K562 (cell line): ENCODE measurements at regions not wholly inside any gene's neighbourhood (a gene's known extent, or its start where the extent isn't known, plus 50 kb on each side); places are given as distances from the start of the nearest gene placed in this dataset.

Source experiments
- ATAC-seq: fragments of 200-7000 bp; cut with Tn5 transposase; 3 replicates; pipeline ENCODE4 v1.9.1; 2020; ENCODE audit warnings: moderate library complexity
- BruUV-seq: library from RNA; stranded (reverse); fragments of 400-500 nt; replicated peaks from 2 replicates; lab custom pipeline; 2021; lab: Mats Ljungman, UMichigan
- CTCF ChIA-PET: fragments of 300-600 bp; formaldehyde crosslinking; extraction: SDS; loops from one replicate; lab custom pipeline; 2021; ENCODE audit warnings: low intra/inter-chr PET ratio; lab: Yijun Ruan, JAX
- POLR2A ChIA-PET: fragments of 300-600, 350-650 bp; sonication (Branson Sonifier 250); formaldehyde crosslinking; extraction: SDS; loops from one replicate; lab custom pipeline; 2021; ENCODE audit warnings: antibody characterized with exemption, inconsistent platforms; lab: Yijun Ruan, JAX
- DNase-seq, 4 experiments: peaks; one replicate each; pipeline versions ENCODE4 v3.0.0 to v3.0.0-alpha.2; 2011 to 2018; ENCODE audit warnings: low spot score in 3 of 4, mixed read lengths in 3 of 4; ENCODE audit errors: extremely low read depth in 1 of 4
- FAIRE-seq: peaks from 2 replicates; lab custom pipeline; 2011; peaks lifted over from hg19 to GRCh38; lab: Jason Lieb, UNC
- H2AFZ ChIP-seq: 2 replicates; pipeline ENCODE4 v1.6.0; 2011; ENCODE audit warnings: low read depth, low read length, control low read depth, inconsistent platforms
- H3K27ac ChIP-seq: fragments of 200-600 bp; 3 replicates; pipeline ENCODE4 v1.8.0; 2011; ENCODE audit warnings: low read depth, mild to moderate bottlenecking, control low read depth, inconsistent platforms, low read length, moderate library complexity, mixed read lengths; ENCODE audit errors: extremely low read depth
- H3K27me3 ChIP-seq, 2 experiments: fragments of 300-600 bp in 1 of 2; 2 replicates in 1 of 2; 3 replicates in 1 of 2; pipeline versions ENCODE4 v1.6.0 to v1.8.0; 2011; ENCODE audit warnings: inconsistent platforms in 2 of 2, low read length in 2 of 2, mild to moderate bottlenecking in 1 of 2, mixed read lengths in 1 of 2, moderate library complexity in 1 of 2; ENCODE audit not compliant: control insufficient read depth in 2 of 2, insufficient read depth in 2 of 2
- H3K36me3 ChIP-seq: fragments of 300-600 bp; 3 replicates; pipeline ENCODE4 v1.8.0; 2011; ENCODE audit warnings: mild to moderate bottlenecking, low read length, inconsistent platforms; ENCODE audit not compliant: control insufficient read depth, insufficient read depth
- H3K4me1 ChIP-seq, 2 experiments: fragments of 200-600 bp in 1 of 2; replicated peaks in 1 of 2; 2 replicates in 1 of 2; 3 replicates in 1 of 2; pipeline versions ENCODE4 v1.5.1 to v1.8.0; 2011; ENCODE audit warnings: inconsistent platforms in 2 of 2, low read length in 2 of 2, mild to moderate bottlenecking in 1 of 2, mixed read lengths in 1 of 2, moderate library complexity in 1 of 2; ENCODE audit not compliant: control insufficient read depth in 2 of 2, insufficient read depth in 2 of 2
- H3K4me2 ChIP-seq: 2 replicates; pipeline ENCODE4 v1.6.1; 2011; ENCODE audit warnings: low read length, control low read depth, inconsistent platforms, mixed read lengths; ENCODE audit not compliant: insufficient read depth
- H3K4me3 ChIP-seq: fragments of 200-600 bp; sonication (generic), shearing (Covaris generic); 2 replicates; pipeline ENCODE4 v1.5.1; 2016; ENCODE audit warnings: control low read depth, inconsistent platforms
- H3K79me2 ChIP-seq: fragments of 200-600 bp; 3 replicates; pipeline ENCODE4 v1.8.0; 2011; ENCODE audit warnings: low read length, inconsistent platforms; ENCODE audit not compliant: control insufficient read depth, insufficient read depth
- H3K9ac ChIP-seq, 2 experiments: 2 replicates each; pipeline versions ENCODE4 v1.6.0 to v1.6.1; 2011; ENCODE audit warnings: low read depth in 2 of 2, low read length in 2 of 2, control low read depth in 1 of 2, inconsistent platforms in 1 of 2, mild to moderate bottlenecking in 1 of 2, mixed read lengths in 1 of 2; ENCODE audit not compliant: insufficient read depth in 1 of 2
- H3K9me1 ChIP-seq: one replicate; pipeline ENCODE4 v1.6.0; 2011; ENCODE audit warnings: inconsistent platforms, mild to moderate bottlenecking, low read length, moderate library complexity; ENCODE audit not compliant: control insufficient read depth, insufficient read depth
- H3K9me3 ChIP-seq: replicated peaks from 2 replicates; pipeline ENCODE4 v1.5.1; 2011; ENCODE audit warnings: low read depth, low read length, inconsistent platforms; ENCODE audit not compliant: control insufficient read depth, insufficient read depth
- H4K20me1 ChIP-seq: replicated peaks from 2 replicates; pipeline ENCODE4 v1.6.1; 2011; ENCODE audit warnings: low read length, inconsistent platforms, mixed read lengths; ENCODE audit not compliant: control insufficient read depth, insufficient read depth
- ELF2 ChIP-seq: fragments of 250-450 bp; sonication (Bioruptor Pico); IDR thresholded peaks from 2 replicates; pipeline ENCODE4 v1.5.0; 2021; ENCODE audit warnings: mild to moderate bottlenecking
- KDM4B ChIP-seq, 2 experiments: fragments of 450-650 bp in 1 of 2; sonication (generic) in 1 of 2; IDR thresholded peaks; 2 replicates each; pipeline ENCODE4 v1.6.1; 2016 to 2017; ENCODE audit warnings: borderline replicate concordance in 2 of 2, antibody characterized with exemption in 1 of 2, low read depth in 1 of 2, mild to moderate bottlenecking in 1 of 2
- MCM2 ChIP-seq: fragments of 450-650 bp; IDR thresholded peaks from 2 replicates; pipeline ENCODE4 v1.6.1; 2017; ENCODE audit warnings: low read depth, mild to moderate bottlenecking
- MTA2 ChIP-seq: fragments of 450-650 bp; IDR thresholded peaks from 2 replicates; pipeline ENCODE4 v1.6.1; 2016; ENCODE audit warnings: low read depth
- NFE2L1 ChIP-seq: fragments of 450-650 bp; IDR thresholded peaks from 2 replicates; pipeline ENCODE4 v1.6.1; 2016; ENCODE audit warnings: missing genetic modification characterization, low read depth, mild to moderate bottlenecking, missing compliant biosample characterization, moderate library complexity, borderline replicate concordance
- SREBF2 ChIP-seq: sonication (generic); formaldehyde crosslinking; IDR thresholded peaks from 2 replicates; pipeline ENCODE4 v1.4.0; 2020; ENCODE audit warnings: mild to moderate bottlenecking, missing genetic modification reagents
- SRSF1 ChIP-seq: fragments of 200-400 bp; formaldehyde crosslinking; IDR thresholded peaks from 2 replicates; pipeline ENCODE4 v1.6.1; 2017; ENCODE audit warnings: mild to moderate bottlenecking, low read depth, low read length, moderate library complexity
- STAT6 ChIP-seq: sonication (generic); formaldehyde crosslinking; IDR thresholded peaks from 2 replicates; pipeline ENCODE4 v1.8.1; 2023; ENCODE audit warnings: mild to moderate bottlenecking, missing genetic modification reagents
- TBP ChIP-seq: optimal IDR thresholded peaks from 2 replicates; pipeline ENCODE3; 2011; ENCODE audit warnings: low read depth, low read length, improper control_type of control experiment
- XRCC3 ChIP-seq: fragments of 450-650 bp; IDR thresholded peaks from 2 replicates; pipeline ENCODE4 v1.6.1; 2017; ENCODE audit warnings: mild to moderate bottlenecking, moderate library complexity
- ZFX ChIP-seq: sonication (generic); formaldehyde crosslinking; IDR thresholded peaks from 2 replicates; pipeline ENCODE4 v1.8.0; 2022; ENCODE audit warnings: mild to moderate bottlenecking, missing genetic modification reagents, moderate library complexity
- in situ Hi-C: fragments of 300-500 bp; cut with MboI; formaldehyde crosslinking; loops from 4 replicates; pipeline ENCODE4 v1.15.0; 2018; ENCODE audit warnings: inconsistent platforms, mixed read lengths
- intact Hi-C: fragments of 100-400 bp; cut with micrococcal nuclease; formaldehyde crosslinking; loops from 2 replicates; pipeline ENCODE4 v1.14.2; 2022
- TF ChIP-seq, protein P1 (sequence below): fragments of 150-350 bp; conservative IDR thresholded peaks from 2 replicates; pipeline ENCODE4 v1.6.1; 2014; ENCODE audit warnings: low read length
- TF ChIP-seq, protein P2 (sequence below): fragments of 250-450 bp; sonication (Bioruptor Pico); IDR thresholded peaks from 2 replicates; pipeline ENCODE4 v1.4.0; 2020; ENCODE audit warnings: mild to moderate bottlenecking, moderate library complexity, borderline replicate concordance
- TF ChIP-seq, protein P3 (sequence below): sonication (generic); formaldehyde crosslinking; IDR thresholded peaks from 2 replicates; pipeline ENCODE4 v1.8.1; 2023; ENCODE audit warnings: mild to moderate bottlenecking, missing genetic modification reagents

DNA sequence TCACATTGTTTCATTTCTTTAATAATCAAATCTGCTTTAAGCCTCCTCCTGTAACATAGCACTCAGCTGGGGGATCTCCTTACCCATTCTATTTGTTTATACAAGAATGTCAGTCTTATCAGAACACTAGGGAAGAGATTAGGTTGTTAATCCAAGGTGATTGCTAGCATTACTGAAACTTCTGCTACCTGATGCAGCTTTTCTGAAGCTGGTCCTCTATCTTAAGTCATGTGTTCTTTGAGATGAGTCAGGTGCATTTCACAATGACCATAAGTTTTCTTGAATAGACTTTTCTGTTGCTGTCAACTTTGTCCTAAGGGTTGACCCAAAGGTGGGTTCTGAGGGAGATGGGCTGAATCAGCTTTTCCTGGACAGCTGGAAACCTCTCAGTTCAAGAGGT lies 60.7 kb upstream of the SYNCRIP start:
- POLR2A ChIA-PET: interaction anchor here (0.7 kb wide), 1 partner anchor 25 kb away, joined by 3 read pairs; no protein-coding TSS in a partner anchor
- in situ Hi-C loops: no loop called here
- no TSS peak for BruUV-seq
- TF ChIP-seq, protein P1, sequence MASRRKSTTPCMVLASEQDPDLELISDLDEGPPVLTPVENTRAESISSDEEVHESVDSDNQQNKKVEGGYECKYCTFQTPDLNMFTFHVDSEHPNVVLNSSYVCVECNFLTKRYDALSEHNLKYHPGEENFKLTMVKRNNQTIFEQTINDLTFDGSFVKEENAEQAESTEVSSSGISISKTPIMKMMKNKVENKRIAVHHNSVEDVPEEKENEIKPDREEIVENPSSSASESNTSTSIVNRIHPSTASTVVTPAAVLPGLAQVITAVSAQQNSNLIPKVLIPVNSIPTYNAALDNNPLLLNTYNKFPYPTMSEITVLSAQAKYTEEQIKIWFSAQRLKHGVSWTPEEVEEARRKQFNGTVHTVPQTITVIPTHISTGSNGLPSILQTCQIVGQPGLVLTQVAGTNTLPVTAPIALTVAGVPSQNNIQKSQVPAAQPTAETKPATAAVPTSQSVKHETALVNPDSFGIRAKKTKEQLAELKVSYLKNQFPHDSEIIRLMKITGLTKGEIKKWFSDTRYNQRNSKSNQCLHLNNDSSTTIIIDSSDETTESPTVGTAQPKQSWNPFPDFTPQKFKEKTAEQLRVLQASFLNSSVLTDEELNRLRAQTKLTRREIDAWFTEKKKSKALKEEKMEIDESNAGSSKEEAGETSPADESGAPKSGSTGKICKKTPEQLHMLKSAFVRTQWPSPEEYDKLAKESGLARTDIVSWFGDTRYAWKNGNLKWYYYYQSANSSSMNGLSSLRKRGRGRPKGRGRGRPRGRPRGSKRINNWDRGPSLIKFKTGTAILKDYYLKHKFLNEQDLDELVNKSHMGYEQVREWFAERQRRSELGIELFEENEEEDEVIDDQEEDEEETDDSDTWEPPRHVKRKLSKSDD: no peak
- TF ChIP-seq TBP (no peak), ZFX (CRISPR knock-in tag) (no peak), ELF2 (CRISPR knock-in tag) (no peak), NFE2L1 (tag) (no peak), SREBF2 (CRISPR knock-in tag) (no peak), STAT6 (CRISPR knock-in tag) (no peak), XRCC3 (no peak), SRSF1 (no peak), MTA2 (no peak), KDM4B (IDR thresholded peaks at IDR 0.05; ENCODE audit: borderline replicate concordance in 2 of 2, low read depth in 1 of 2) (no peak), MCM2 (no peak)
- TF ChIP-seq, protein P2, sequence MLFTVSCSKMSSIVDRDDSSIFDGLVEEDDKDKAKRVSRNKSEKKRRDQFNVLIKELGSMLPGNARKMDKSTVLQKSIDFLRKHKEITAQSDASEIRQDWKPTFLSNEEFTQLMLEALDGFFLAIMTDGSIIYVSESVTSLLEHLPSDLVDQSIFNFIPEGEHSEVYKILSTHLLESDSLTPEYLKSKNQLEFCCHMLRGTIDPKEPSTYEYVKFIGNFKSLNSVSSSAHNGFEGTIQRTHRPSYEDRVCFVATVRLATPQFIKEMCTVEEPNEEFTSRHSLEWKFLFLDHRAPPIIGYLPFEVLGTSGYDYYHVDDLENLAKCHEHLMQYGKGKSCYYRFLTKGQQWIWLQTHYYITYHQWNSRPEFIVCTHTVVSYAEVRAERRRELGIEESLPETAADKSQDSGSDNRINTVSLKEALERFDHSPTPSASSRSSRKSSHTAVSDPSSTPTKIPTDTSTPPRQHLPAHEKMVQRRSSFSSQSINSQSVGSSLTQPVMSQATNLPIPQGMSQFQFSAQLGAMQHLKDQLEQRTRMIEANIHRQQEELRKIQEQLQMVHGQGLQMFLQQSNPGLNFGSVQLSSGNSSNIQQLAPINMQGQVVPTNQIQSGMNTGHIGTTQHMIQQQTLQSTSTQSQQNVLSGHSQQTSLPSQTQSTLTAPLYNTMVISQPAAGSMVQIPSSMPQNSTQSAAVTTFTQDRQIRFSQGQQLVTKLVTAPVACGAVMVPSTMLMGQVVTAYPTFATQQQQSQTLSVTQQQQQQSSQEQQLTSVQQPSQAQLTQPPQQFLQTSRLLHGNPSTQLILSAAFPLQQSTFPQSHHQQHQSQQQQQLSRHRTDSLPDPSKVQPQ (CRISPR knock-in tag): no peak
- TF ChIP-seq, protein P3, sequence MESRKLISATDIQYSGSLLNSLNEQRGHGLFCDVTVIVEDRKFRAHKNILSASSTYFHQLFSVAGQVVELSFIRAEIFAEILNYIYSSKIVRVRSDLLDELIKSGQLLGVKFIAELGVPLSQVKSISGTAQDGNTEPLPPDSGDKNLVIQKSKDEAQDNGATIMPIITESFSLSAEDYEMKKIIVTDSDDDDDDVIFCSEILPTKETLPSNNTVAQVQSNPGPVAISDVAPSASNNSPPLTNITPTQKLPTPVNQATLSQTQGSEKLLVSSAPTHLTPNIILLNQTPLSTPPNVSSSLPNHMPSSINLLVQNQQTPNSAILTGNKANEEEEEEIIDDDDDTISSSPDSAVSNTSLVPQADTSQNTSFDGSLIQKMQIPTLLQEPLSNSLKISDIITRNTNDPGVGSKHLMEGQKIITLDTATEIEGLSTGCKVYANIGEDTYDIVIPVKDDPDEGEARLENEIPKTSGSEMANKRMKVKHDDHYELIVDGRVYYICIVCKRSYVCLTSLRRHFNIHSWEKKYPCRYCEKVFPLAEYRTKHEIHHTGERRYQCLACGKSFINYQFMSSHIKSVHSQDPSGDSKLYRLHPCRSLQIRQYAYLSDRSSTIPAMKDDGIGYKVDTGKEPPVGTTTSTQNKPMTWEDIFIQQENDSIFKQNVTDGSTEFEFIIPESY (CRISPR knock-in tag): no peak

More for the DNA sequence above, 60.7 kb upstream of the SYNCRIP start:
- Histone ChIP-seq H3K27ac (no peak overlapping the region), H4K20me1 (no peaks in the 10 kb centered on the region), H2AFZ (no peak overlapping the region), H3K36me3 (no peaks in the 10 kb centered on the region), H3K4me2 (no peak overlapping the region), H3K79me2 (no peaks in the 10 kb centered on the region), H3K4me1 (no peaks in the 10 kb centered on the region; a peak in 1 of 5 replicates), H3K9me3 (no peaks in the 10 kb centered on the region), H3K9ac (no peak overlapping the region), H3K4me3 (no peak overlapping the region), H3K9me1 (no peaks in the 10 kb centered on the region), H3K27me3 (peaks cover 0 to 12% of the 10 kb centered on the region in 2 experiments; a peak in 1 of 5 replicates)
- FAIRE-seq (no peak), DNase-seq (no peak), ATAC-seq (no peak)
- intact Hi-C loops: no loop called here
- CTCF ChIA-PET: no interaction called here
